Ascending aorta (tissue), 2 donors: ENCODE measurements at regions not wholly inside any gene's neighbourhood (a gene's known extent, or its start where the extent isn't known, plus 50 kb on each side); places are given as distances from the start of the nearest gene placed in this dataset.

Experiments
- DNase-seq, 2 donors: peaks; one replicate each; pipeline ENCODE4 v3.0.0-alpha.2; 2019; ENCODE audit warnings: low spot score in 2 of 2
- H3K27ac ChIP-seq, 2 donors: fragments of 200-600 bp; sonication (generic); one replicate each; pipeline ENCODE4 v1.5.1; 2016 to 2017; ENCODE audit warnings: mild to moderate bottlenecking in 1 of 2
- H3K27me3 ChIP-seq: fragments of 200-600 bp; sonication (generic); one replicate; pipeline ENCODE4 v1.5.1; 2017
- H3K36me3 ChIP-seq, 2 donors: fragments of 200-600 bp; sonication (generic); one replicate each; pipeline ENCODE4 v1.5.1; 2016
- H3K4me1 ChIP-seq, 2 donors: fragments of 200-600 bp; sonication (generic); one replicate each; pipeline ENCODE4 v1.5.1; 2016 to 2017; ENCODE audit warnings: mild to moderate bottlenecking in 1 of 2
- H3K4me3 ChIP-seq, 2 donors: fragments of 200-600 bp; sonication (generic); one replicate each; pipeline ENCODE4 v1.5.1; 2016 to 2017; ENCODE audit warnings: mild to moderate bottlenecking in 1 of 2
- H3K9me3 ChIP-seq, 2 donors: fragments of 200-600 bp; sonication (generic); one replicate each; pipeline ENCODE4 v1.5.1; 2016
- intact Hi-C: fragments of 100-400 bp; cut with DNase I; formaldehyde crosslinking; loops from one replicate; pipeline ENCODE4 v1.15.1; 2023
- TF ChIP-seq, protein P1 (sequence below), 3 experiments: fragments of 200-600 bp in 2 of 3; fragments of 450-650 bp in 1 of 3; sonication (generic) in 2 of 3; IDR thresholded peaks; one replicate each; pipeline ENCODE4 v1.5.1; 2016 to 2019; ENCODE audit warnings: antibody characterized with exemption in 3 of 3, mild to moderate bottlenecking in 1 of 3, moderate library complexity in 1 of 3

DNA sequence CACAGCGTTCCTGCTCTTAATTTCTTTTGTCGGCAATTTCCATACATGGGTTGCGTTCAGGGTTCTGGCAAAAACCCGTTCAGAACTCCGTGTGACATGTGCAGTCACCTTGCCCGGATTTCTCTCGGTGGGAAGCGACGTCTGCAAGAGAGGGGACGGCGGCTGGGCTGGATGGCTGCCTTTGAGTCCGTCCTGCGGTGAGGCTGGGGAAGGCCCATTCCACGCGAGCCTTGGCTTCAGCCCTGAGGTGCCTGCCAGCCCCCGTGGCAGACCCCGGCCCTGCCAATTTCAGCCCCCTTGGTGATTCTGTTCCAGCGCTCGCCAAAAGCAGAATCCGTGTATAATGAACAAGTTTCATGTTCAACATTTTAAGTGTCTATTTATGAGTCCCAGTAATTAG, 72.6 kb upstream of the TSHZ3 start:
- no peak overlapping the region for H3K27ac ChIP-seq
- no peaks in the 10 kb centered on the region for H3K36me3 ChIP-seq
- DNase-seq = no peak
- no peak overlapping the region for H3K4me3 ChIP-seq
- TF ChIP-seq, protein P1, sequence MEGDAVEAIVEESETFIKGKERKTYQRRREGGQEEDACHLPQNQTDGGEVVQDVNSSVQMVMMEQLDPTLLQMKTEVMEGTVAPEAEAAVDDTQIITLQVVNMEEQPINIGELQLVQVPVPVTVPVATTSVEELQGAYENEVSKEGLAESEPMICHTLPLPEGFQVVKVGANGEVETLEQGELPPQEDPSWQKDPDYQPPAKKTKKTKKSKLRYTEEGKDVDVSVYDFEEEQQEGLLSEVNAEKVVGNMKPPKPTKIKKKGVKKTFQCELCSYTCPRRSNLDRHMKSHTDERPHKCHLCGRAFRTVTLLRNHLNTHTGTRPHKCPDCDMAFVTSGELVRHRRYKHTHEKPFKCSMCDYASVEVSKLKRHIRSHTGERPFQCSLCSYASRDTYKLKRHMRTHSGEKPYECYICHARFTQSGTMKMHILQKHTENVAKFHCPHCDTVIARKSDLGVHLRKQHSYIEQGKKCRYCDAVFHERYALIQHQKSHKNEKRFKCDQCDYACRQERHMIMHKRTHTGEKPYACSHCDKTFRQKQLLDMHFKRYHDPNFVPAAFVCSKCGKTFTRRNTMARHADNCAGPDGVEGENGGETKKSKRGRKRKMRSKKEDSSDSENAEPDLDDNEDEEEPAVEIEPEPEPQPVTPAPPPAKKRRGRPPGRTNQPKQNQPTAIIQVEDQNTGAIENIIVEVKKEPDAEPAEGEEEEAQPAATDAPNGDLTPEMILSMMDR (IDR thresholded peaks at IDR 0.05) = no peak
- H3K9me3 ChIP-seq = no peaks in the 10 kb centered on the region
- H3K27me3 ChIP-seq = no peaks in the 10 kb centered on the region
- no peaks in the 10 kb centered on the region for H3K4me1 ChIP-seq
- intact Hi-C loops = no loop called here

DNA sequence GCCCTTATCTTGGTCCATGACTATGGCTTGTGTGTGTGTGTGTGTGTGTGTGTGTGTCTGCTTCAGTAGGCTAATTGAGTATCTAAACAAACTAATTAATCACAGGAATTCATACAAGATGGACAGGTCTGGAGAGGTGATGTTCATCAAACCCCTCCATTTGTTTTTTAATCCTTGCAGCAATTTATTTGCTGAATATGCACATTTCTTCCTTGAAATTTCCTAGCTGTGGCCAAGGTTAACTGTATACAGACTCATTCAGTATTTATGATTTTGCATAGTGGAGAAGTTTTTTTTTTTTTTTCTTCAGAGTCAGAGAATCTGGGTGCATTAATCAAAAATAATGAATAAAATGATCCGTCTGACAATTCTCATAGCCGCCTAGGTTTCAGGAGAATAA, 74.7 kb upstream of the TSHZ3 start:
- no peak overlapping the region for H3K27ac ChIP-seq
- intact Hi-C loops = no loop called here
- TF ChIP-seq, protein P1 (IDR thresholded peaks at IDR 0.05) = no peak
- no peak for DNase-seq
- H3K36me3 ChIP-seq = no peaks in the 10 kb centered on the region
- H3K9me3 ChIP-seq = no peaks in the 10 kb centered on the region
- H3K4me1 ChIP-seq = no peaks in the 10 kb centered on the region
- H3K27me3 ChIP-seq = no peaks in the 10 kb centered on the region
- no peak overlapping the region for H3K4me3 ChIP-seq

DNA sequence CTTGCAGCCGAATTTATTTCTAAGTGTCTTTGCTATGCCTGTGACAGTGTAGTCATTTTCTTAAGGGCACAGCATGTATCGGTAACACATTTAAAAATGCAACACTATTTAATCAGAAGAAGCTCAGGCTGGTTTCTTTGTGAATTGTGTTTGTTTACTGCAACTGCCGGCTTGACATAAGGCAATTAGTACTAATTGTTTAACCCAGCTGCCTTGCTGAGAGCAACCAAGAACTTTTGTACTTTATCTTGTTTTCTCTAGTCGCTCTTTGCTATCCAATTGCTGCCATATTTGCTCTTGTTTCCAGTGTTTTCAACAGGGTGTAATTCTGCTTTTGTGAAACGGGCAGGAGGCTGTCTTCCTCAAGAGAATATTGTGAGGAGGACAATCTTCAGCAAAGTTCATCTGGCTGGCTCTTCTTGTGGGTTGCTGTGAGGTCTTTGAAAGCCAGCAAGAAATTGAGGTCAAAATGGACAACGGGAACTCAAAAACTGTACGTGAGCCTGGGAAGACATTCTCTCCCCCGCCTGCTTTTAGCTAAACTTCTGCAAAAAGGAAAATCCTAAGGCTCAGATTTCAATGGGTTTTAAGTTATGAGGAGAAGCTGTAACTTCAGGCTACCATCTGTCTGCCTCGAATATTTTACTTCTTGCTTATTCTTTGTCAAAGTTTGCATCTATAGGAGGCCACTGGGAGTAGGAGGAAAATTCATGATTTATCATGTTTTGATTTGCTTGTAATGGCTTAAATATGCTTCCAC, 75.8 kb upstream of the TSHZ3 start:
- H3K4me3 ChIP-seq = no peak overlapping the region
- no peak for DNase-seq
- TF ChIP-seq, protein P1 (IDR thresholded peaks at IDR 0.05) = no peak
- H3K27me3 ChIP-seq = no peaks in the 10 kb centered on the region
- H3K9me3 ChIP-seq = no peaks in the 10 kb centered on the region
- no peaks in the 10 kb centered on the region for H3K36me3 ChIP-seq
- H3K27ac ChIP-seq = no peak overlapping the region
- intact Hi-C loops = no loop called here
- H3K4me1 ChIP-seq = no peaks in the 10 kb centered on the region

DNA sequence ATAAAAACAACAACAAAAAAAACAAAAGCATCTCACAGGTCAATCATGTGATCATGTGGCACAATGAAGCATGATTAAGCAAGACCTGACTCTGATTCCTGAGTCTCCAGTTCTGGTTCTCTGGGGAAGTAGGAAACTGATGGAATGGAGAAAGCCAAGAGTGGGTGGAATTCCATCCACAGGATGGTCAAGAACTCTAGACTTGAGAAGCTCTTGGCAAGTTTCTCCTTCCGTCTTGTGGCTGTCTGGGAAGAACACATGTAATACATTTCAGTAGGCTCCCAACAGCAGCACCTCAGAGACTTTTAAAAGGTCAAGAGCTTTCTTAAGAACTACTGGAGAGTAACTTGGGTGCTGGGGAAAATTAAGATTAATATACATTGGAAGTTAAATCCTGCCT, 78.6 kb upstream of the TSHZ3 start:
- Histone ChIP-seq H3K27ac (no peak overlapping the region), H3K4me3 (no peak overlapping the region), H3K4me1 (no peaks in the 10 kb centered on the region), H3K9me3 (no peaks in the 10 kb centered on the region), H3K27me3 (no peaks in the 10 kb centered on the region), H3K36me3 (no peaks in the 10 kb centered on the region)
- intact Hi-C loops = no loop called here
- no peak for DNase-seq
- TF ChIP-seq, protein P1 (IDR thresholded peaks at IDR 0.05) = no peak

DNA sequence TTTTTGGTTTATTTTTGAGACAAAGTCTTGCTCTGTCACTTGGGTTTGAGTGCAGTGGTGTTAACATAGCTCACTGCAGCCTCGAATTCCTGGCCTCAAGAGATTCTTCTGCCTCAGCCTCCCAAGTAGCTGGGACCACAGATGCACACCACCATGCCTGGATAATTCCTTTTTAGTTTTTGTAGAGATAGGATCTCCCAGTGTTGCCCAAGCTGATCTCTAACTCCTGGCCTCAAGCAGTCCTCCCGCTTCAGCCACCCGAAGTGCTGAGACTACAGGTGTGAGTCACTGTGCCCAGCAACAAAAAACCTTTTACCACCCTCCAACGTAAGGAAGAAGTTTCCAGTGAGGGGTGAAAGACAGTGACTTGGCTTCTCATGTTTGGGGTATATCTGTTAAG, 81.1 kb upstream of the TSHZ3 start:
- DNase-seq = no peak
- H3K27me3 ChIP-seq = no peaks in the 10 kb centered on the region
- no peak overlapping the region for H3K27ac ChIP-seq
- no peaks in the 10 kb centered on the region for H3K4me1 ChIP-seq
- no peaks in the 10 kb centered on the region for H3K9me3 ChIP-seq
- TF ChIP-seq, protein P1 (IDR thresholded peaks at IDR 0.05) = no peak
- intact Hi-C loops = no loop called here
- no peaks in the 10 kb centered on the region for H3K36me3 ChIP-seq
- no peak overlapping the region for H3K4me3 ChIP-seq
